ENCODE measurements at regions not wholly inside any gene's neighbourhood (a gene's known extent, or its start where the extent isn't known, plus 50 kb on each side); places are given as distances from the start of the nearest gene placed in this dataset.

- TF ChIP-seq EZH2 (IDR thresholded peaks at IDR 0.05) (no peak), JUND (IDR thresholded peaks at IDR 0.05) (no peak), EGR1 (IDR thresholded peaks at IDR 0.05; ENCODE audit: low read depth) (no peak), ELF1 (IDR thresholded peaks at IDR 0.05; ENCODE audit: borderline replicate concordance, low read depth) (no peak), CTCF (IDR thresholded peaks at IDR 0.05 in 2 of 3, conservative IDR thresholded peaks at IDR 0.05 in 1 of 3; ENCODE audit: borderline replicate concordance in 1 of 3, insufficient read depth in 1 of 3, low read depth in 2 of 3, low read length in 2 of 3) (no peak), POLR2A (IDR thresholded peaks at IDR 0.05; ENCODE audit: borderline replicate concordance, extremely low read depth, insufficient read depth, insufficient read length) (no peak), POLR2AphosphoS5 (IDR thresholded peaks at IDR 0.05; ENCODE audit: low read depth, low read length) (no peak), ZBTB33 (IDR thresholded peaks at IDR 0.05; ENCODE audit: extremely low read depth, insufficient replicate concordance, low read length) (no peak)
These were observed 658.4 kb upstream of the MBL2 start (continued) for GRCh38 chr10:53430974-53431373.

- Histone ChIP-seq H3K4me3 (replicated peaks in 1 of 2; ENCODE audit: low read depth in 1 of 2, low read length in 2 of 2) (no peak overlapping the region), H3K27me3 (ENCODE audit: insufficient read depth, low read length) (no peaks in the 10 kb centered on the region), H3K79me2 (ENCODE audit: insufficient read depth, low read length) (no peaks in the 10 kb centered on the region), H3K4me2 (ENCODE audit: low read length) (no peak overlapping the region), H3K36me3 (ENCODE audit: control insufficient read depth in 1 of 2, insufficient read depth in 2 of 2, low read length in 2 of 2) (no peaks in the 10 kb centered on the region), H2AFZ (ENCODE audit: low read depth, low read length, poor library complexity, severe bottlenecking) (no peak overlapping the region), H3K27ac (ENCODE audit: low read depth, low read length) (no peak overlapping the region), H3K9ac (ENCODE audit: low read length) (no peak overlapping the region), H3K9me2 (ENCODE audit: insufficient read depth) (no peaks in the 10 kb centered on the region), H3K4me1 (ENCODE audit: control insufficient read depth in 1 of 2, insufficient read depth in 2 of 2, low read length in 2 of 2) (no peaks in the 10 kb centered on the region), H4K20me1 (ENCODE audit: insufficient read depth) (no peaks in the 10 kb centered on the region), H3K9me3 (ENCODE audit: control insufficient read depth in 1 of 2, insufficient read depth in 1 of 2, low read depth in 1 of 2, low read length in 2 of 2) (peaks cover 14 to 17% of the 10 kb centered on the region in 2 experiments; a peak in 3 of 4 replicates)
- POLR2A ChIA-PET, result no interaction called here
- CTCF ChIA-PET, result no interaction called here
- DNase-seq (ENCODE audit: low read depth, low spot score), result no peak
- intact Hi-C loops (cut with micrococcal nuclease), result no loop called here
- ATAC-seq, result no peak
- BruUV-seq (replicated peaks), result no TSS peak
- TF ChIP-seq EZH2phosphoT487 (IDR thresholded peaks at IDR 0.05; ENCODE audit: borderline replicate concordance) (no peak), SIN3A (IDR thresholded peaks at IDR 0.05; ENCODE audit: low read depth) (no peak), ZNF274 (IDR thresholded peaks at IDR 0.05; ENCODE audit: low read depth, low read length) (no peak), YY1 (IDR thresholded peaks at IDR 0.05; ENCODE audit: extremely low read depth, insufficient replicate concordance, low read depth, low read length) (no peak), MAX (IDR thresholded peaks at IDR 0.05) (no peak), ATF3 (IDR thresholded peaks at IDR 0.05) (no peak), ELF1 (IDR thresholded peaks at IDR 0.05; ENCODE audit: borderline replicate concordance, low read depth) (no peak), EZH2 (IDR thresholded peaks at IDR 0.05) (no peak), POLR2A (IDR thresholded peaks at IDR 0.05; ENCODE audit: borderline replicate concordance, extremely low read depth, insufficient read depth, insufficient read length) (no peak), CBX3 (IDR thresholded peaks at IDR 0.05; ENCODE audit: low read depth) (no peak)
- RAD21 ChIA-PET (ENCODE audit: low non-redundant PET in 1 of 2, low total read pairs in 2 of 2, uncharacterized antibody in 2 of 2, unreplicated experiment in 2 of 2), result no interaction called here
These were observed 657.7 kb upstream of the MBL2 start for GRCh38 chr10:53430127-53430891.
